ENCODE measurements at regions not wholly inside any gene's neighbourhood (a gene's known extent, or its start where the extent isn't known, plus 50 kb on each side); places are given as distances from the start of the nearest gene placed in this dataset.

DNA sequence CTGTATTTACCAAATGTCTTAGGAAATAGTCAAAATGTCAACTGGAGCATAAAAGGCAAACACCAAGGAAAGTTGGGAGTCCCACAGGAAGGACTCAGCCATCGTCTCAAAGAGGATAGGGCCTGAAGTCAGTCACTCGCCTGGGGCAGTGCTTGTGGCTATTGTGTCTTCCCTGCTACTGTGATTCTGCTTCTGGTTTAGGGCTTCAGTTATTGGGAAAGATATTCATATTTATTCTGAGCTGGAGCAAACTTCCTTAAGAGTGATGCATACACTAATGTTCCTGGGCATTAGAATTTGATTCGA lies 118.1 kb downstream of the EDEM1 start:
- DNase-seq, result no peak

DNA sequence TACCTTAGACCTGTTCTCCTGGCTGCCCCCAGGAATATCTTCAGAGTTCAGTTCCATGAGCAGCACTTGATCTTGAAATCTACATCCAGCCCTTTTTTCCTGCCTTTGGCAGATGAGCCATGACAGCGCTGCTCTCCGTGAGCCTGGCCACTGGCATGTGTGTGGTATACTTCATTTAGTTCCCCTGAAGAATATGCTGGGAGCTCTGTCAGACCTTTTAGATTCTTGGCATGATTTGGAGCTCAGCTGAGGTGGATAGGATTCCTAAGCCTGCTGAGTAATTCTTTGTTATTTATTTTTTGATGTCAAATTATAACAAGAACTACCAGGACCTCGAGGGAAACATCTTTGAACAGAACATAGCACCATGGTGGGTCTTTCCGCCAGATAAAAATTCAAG lies 121.7 kb downstream of the EDEM1 start:
- no peak for DNase-seq

DNA sequence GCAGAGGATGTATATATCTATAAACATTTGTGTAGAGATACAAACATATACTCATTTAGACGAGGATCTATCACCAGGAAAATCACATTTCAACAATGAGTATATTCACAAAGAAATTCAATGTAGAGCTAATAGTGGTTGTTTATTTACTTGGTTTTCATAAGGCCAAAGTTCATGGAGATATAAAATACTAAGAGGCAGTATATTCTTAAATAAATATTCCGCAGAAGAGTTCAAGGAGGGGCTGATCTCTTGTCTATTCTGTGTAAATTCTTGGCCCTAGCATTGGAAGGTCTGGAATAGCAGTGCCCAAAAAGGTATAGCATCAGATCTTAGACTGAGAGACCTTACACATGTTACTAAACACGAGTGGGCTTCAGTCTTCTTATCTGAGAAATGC lies 122.1 kb downstream of the EDEM1 start:
- no peak for DNase-seq

DNA sequence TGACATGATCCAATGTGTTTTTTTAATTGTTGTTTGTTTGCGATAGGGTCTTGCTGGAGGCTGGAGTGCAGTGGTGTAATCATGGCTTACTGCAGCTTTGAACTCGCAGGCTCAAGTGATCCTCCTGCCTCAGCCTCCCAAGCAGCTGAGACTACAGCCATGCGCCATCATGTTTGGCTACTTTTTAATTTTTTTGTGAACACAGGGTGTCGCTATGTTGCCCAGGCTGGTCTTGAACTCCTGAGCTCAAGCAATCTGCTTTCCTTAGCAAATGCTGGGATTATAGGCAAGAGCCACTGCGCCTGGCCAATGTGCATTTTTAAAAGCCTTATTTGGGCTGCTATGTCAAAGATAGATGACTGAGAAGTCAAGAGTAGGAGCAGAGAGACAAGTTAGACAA lies 123.0 kb downstream of the EDEM1 start:
- no peak for DNase-seq

DNA sequence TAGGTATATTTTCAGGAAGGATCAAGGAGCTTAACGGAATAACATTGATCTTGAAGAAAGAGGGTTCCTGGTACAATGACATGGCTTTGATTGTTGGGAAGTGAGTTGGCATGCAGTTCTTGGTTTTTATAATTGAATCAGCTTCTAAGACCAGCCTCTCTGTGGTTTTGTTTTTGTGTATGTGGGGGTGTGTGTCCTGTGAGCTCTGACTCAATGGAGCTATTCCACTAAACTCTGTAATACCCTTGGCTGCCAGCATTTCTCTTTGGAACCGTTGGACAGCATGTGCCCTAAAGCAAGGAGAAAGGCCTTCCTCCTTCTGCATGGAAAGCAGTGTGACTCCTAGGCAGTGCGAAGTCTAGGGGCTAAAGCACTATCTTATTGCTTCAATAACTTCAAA lies 124.8 kb downstream of the EDEM1 start:
- no peak for DNase-seq

DNA sequence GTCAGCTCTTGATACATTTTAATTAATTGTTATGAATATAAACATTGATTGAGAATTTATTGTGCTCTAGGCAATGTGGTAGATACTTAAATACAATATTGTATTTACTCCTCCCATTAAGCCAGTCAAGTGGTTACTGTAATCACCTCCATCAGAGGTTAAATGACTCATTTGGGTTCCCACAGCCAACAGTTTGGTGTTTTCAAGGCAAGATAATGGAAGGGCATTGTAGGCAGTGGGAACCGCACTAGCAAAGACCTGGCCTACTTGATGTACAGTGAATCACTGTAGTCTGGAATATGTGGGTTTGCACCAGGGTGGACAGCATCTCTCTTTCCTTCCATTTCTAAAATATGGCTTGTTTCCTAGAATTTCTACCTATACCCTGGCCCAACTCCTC lies 127.4 kb downstream of the EDEM1 start:
- no peak for DNase-seq

DNA sequence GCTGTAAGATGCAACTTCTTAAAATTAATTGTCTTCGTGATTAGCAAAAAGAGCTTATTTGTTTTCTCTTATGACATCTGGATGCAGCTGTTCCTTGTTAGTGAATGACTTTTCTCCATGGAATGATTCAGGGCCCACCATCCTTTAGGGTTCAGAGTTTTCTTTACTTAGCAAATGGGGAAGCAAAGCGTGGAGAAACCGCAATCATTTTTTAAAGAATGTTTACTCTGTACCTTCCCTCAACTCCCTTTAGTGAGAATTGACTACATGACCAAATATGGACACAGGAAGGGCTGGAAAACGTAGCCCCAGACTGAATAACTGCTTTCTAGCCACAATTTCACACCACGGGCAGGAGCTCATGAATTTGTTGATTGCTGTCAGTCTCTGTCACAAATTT lies 130.1 kb downstream of the EDEM1 start:
- no peak for DNase-seq

DNA sequence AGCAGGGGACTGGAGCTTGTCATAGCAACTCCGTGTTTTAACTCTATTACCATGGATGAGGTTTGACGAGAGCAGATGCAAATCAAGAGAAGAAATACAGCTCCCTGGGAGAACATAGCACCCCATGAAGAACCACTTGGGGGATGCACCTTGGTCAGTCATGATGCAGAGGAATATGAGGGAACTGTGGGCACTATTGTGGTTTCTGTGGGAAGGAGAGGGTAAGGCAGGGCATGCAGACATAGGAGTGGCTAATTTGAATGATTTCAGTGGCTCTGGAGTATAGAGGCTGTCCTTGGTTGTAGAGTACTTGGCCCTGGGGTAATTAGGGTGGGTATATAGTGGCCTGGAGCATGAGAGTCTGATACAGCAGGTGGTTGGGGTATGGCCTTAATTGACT lies 131.9 kb downstream of the EDEM1 start:
- DNase-seq, result no peak

DNA sequence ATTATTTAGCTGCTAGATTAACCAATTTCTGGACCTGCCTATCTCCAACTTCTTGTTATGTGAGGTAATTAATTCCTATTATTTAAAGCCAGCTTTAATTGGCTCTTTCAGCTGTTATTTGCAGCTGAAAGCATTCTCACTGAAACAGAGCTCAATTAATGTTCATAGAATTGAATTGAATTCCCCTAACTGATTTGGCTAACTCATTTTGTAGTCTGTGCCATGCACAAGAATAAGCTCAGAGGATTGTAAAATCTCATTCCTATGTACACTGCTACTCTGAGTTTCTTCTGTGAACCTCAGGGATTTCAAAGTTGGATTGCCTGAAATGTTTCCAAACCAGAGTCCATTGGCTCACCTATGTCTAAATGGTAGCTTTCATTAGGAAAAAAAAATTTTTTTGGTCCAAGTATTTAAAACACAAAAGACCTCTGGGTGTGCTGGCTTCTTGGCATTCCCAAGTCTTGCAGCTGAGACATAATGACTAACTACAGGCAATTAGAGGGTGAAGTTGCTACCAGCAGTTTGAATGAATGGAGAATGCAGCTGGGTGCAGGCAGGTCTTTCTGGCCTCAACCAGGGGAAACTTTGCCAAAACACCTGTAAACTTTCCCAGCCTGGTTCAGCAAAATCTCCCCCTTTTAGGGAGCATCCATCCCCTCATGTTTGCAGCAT lies 134.3 kb downstream of the EDEM1 start:
- no peak for DNase-seq

DNA sequence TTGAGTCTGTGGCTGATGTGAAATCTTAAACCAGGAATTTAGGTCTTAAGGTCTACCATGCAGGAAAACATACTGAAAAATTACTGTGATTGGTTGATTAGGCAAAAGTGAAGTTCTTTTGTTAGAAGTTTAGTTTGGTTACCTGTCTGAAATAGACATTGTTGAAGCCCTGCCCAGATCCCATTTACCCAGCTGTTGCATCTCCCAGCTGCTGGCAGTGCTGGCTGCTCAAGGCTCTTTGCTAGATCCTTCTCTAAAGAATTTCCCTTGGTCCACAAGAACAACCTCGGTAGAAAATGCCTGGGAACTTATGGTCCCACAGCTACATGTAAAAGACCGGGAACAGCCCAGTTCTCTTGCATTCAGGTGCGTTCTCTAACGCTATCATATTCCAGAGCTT lies 137.3 kb downstream of the EDEM1 start:
- DNase-seq, result no peak

DNA sequence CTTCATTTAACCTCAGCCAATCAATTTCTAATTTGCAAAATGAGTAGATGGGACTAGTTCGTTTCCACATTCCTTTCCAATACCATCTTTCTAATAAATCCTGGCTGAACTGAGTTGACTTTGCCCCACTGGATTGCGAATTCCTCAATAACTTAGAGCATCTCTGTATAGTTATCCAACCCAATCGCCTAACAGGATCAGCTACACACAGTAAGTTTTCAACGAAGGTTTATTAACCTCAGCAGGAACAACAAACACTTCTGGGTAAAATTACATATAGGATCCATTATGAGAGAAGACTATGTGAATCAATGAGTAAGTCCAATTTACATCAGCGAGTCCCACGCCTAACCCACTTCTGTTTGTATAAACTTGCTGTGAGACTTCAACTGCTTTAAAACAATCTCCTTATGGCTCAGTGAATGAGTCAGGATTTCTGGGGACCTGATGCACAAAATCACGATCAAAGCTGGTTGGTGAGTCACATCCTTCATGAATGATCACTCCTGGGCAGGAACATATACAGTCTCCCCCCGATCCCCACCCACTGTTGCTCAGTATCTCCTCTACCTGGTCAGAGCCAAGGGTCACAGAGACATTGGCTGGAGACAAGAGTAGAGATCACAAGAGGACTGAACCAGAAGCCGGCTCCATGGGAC lies 142.8 kb downstream of the EDEM1 start:
- DNase-seq, result no peak

DNA sequence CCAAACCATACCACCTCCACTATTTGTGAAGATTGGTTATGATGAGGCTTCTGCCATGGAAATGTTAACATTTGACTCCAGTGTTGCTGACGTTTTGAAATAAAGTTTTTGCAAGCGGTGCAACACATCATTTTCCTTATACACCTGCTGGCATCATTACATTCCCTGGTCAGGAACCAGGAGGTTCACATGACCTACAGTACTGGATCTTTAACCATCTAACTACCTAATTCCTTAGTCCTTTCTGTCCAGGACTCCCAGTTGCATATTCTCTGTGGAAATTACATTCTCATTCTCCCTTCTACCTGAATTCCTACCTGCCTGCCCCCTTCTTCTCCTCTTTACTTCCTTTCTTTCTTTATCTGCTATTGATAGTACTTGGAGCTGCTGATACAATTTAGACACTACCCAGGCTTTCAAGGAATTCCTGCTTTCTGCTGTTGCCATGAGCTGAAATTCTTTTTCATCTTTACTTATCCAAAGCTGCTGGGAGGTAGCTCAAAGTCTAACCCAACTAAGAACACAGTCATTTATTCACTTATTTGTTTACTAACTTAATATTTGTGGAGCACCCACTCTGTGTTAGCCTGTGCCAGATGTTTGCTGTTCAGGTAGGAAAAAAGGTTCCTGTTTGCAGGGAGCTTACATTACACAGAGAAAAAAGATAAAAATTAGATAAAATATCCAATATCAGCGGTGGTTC lies 144.2 kb downstream of the EDEM1 start:
- DNase-seq, result no peak

DNA sequence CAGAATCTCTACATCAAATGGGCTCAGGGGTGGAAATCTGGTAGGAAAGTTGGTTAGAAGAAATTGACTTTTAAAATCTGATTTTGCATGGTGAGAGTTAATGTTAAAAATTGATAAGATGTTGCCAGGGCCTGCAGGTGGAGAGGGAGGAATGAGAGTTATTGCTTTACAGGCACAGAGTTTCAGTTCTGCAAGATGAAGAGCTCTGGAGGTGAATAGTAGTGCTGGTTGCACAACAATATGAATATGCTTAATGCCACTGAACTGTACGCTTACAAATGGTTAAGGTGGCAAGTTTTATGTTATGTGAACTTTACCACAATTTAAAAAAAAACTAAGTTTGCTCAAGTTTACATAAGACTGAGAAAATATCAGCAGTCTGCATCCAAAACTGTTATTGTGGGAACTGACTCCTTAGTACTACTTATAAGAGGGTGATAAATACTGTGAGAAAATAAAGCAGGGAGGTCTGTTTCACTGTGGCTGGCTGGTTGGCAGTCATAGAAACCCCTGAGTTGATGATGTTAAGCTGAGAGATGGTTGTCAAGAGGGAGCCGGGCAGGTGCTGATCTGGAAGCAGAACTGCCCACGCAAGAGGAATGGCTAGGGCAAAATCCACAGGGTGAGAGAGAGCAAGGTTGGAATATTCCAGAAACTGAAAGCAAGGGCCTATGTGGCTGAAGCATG lies 144.9 kb downstream of the EDEM1 start:
- no peak for DNase-seq

DNA sequence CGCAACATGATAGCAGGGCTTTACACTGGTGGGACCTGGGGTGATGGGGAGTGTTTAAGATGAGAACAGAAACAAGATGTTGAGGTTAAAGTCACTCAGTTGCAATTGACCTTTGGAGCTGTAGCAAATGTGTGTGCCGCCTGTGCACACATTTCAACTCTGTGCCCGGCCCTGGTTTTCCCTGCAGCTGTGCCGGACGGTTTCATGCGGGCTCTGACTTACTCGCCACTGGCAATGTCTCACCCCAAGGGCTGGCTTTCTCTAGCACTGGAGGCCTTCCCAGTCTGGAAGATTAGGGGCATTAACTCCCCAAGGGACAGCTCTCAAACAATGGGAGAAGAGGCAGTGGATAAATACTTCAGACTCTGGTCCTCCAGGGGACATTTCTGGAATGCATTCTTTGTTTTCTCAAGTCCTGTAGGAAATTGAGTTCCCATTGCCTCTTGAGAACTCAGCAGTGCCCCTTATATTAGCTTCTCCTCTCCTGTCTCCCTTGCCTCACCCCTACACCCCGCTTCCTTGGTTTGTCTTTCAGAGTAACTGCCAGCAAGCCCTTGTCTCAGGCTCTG lies 152.5 kb downstream of the EDEM1 start:
- no peak for DNase-seq

DNA sequence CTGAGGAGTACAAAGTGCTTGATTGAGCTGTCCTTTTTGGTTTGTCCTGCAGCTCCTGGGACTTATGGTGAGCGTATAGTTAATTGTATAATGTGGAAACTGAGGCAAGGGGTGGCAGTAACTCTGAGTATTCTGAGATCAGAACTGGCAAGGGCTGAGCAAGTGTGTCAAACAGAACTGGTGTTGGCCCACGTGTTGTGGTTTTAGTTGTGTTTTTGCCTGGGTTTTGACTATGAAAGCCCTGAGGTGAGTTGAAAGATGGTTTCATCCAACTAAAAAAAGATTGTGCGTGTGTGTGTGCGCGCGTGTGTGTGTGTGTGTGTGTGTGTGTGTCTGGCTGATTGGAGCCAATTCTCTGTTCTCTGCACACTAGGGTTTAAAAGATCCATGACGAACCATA lies 154.1 kb downstream of the EDEM1 start:
- no peak for DNase-seq

DNA sequence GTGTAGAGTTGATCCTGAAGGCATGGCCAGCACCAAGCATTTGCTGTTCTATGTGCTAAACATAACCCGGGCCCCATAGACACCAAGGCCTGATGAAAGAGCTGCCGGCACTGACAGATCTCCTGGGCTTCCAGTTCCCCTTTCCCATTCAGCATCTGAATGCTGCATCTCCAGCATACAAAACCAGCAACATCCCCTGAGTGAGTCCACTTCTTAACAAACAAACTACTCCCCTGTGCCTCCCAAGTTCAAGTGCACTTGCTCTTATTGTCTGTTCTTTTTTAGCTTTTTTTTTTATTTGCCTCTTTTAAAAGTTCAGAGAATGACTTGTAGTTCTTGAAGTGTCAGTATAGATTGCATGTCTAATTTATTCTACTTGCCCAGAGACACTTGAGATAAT lies 156.0 kb downstream of the EDEM1 start:
- DNase-seq, result no peak

DNA sequence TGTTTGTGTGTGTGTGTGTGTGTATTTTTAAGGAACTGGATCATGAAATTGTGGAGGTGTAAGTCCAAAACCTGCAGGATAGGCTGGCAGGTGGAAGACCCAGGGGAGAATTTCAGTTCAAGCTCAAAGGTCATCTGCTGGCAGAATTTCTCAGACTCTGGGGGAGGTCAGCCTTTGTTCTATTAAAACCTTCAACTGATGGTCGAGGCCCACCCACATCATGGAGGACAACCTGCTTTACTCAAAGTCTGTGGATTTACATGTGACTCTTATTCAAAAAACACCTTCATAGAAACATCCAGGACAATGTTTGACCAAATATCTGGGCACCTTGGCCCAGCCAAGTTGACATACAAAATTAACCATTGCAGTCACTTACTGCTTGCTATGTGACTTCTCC lies 157.2 kb downstream of the EDEM1 start:
- no peak for DNase-seq

DNA sequence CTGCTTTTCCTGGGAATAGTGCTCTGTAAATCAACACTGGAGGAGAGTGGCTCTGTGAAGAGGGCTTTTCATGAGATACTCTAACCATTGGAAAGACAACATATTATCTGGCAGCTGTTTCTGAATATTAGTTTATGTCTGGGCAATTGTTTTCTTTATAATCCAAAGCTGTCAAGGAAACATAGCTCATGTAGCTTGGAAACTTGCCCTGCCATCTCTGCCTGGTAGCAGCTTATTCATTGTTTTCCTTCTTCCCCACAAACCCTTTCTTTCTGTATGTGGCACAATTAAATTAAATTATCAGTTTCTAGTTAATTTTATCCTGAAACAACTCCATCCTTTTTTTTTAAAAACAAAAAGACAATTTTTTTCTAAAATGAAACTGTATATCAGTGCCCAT lies 160.0 kb downstream of the EDEM1 start:
- DNase-seq, result no peak

DNA sequence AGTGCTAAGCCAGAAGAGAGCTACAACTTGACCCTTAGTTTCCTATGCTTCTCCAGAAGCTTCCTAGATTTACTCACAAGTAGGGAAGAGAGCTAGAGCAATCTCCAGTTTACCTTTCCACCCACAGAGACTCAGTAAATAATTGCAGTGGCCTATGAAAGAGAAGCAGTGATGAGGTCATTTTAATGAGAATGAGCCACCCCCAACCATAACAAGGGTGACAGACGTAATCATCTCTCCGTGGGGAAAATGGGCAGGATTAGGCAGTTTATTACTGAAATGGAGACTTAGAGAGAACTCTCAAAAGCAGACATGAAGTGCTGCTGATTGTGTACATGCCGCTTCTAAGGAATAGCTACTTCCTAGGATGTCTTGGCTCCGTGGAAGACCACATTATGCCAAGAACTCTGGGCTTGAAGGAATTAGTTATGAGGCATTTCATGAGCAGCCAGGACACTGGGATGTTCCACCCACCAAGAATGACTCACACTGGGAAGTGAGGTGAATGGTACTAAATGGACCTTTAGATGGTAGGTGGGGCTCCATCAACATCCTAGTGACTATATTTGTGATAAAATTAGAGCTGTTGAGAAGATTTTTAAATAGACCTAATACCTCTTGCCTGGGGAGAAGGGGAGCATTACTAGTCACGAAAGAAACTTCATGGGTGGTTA lies 160.9 kb downstream of the EDEM1 start:
- no peak for DNase-seq

DNA sequence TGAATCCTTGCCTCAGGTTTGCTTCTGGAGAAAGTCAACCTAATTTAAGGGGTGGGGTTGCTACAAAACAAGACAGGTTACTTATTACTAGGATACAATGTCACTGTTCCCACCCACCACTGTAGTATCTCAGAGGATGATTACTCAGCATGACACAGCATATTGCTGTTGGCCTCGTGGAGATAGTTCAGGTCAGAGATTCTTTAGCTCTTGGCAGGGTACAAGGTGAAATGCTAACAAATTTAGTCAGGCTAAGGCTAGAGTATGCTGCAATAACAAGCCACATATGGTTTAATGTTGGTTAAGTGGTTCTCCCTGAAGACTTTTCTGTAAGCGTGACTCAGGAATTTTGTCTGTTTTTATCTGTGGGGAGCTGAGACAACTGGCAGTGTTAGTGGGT lies 161.8 kb downstream of the EDEM1 start:
- DNase-seq, result no peak

DNA sequence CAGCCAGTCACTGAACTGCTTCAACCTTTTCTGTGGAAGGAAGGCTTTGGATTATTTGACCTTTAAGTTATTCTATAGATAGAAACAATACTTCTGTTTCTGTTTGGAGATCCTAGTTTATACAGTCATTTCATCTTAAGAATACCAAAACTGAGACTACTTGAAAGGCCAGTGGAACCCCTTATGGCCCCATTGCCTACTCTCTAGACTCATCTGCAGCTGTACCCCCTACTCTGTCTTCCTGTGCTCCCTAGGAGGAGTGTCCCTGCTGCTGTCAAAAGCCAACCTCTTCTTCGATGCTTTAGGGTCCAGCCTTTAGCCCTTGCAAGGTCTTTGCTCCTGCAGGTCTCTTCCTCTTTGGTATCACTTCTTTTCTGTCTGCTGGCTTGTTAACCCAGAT lies 169.6 kb downstream of the EDEM1 start:
- DNase-seq, result no peak

DNA sequence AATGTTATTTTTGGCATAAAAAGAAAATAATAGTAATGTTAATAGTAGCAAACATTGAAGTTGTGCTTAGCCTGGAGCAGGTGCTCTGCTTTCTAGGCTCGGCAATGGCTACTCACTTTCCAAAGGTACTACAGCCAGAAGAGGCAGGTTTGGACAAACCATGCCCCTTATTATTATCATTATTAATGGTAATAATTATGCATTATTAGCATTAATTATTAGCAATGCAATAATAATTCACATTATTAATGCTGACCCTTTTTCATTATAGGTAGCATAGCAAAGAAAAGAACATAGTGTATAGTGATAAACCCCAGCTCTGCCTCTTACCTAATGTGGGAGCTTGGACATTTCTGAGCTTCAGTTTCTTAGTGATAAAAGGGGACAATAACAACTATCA lies 171.4 kb downstream of the EDEM1 start:
- DNase-seq, result no peak

DNA sequence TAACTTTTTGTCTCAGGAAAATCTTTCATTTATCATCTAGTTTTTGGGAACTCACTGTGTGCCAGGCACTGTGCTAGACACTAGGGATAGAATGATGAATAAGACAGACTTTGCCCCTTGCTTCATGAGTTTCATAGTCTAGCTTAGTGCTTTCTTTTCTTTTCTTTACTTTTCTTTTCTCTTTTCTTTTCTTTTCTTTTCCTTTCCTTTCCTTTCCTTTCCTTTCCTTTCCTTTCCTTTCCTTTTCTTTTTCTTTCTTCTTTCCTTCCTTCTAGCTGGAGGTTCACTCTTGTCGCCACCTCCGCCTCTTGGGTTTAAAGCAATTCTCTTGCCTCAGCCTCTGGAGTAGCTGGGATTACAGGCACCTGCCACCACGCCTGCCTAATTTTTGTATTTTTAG lies 172.9 kb downstream of the EDEM1 start:
- DNase-seq, result no peak

All from NCI-H510A (cell line).